H9 (cell line): ENCODE measurements at regions not wholly inside any gene's neighbourhood (a gene's known extent, or its start where the extent isn't known, plus 50 kb on each side); places are given as distances from the start of the nearest gene placed in this dataset.
"Not testable (repeated sequence)": the region's sequence is repeated elsewhere in the genome, so short reads cannot be mapped to it uniquely, and the experiment has no call there.

Experiments
- DNase-seq: peaks from one replicate; pipeline ENCODE4 v3.0.0-alpha.2; 2017
- H2AFZ ChIP-seq: one replicate; pipeline ENCODE4 v1.6.1; 2013; ENCODE audit warnings: mild to moderate bottlenecking, low read length, control low read depth, moderate library complexity
- H2AK5ac ChIP-seq: 2 replicates; pipeline ENCODE4 v1.6.1; 2013; ENCODE audit warnings: low read length, control low read depth, mixed read lengths; ENCODE audit not compliant: insufficient read length
- H2BK120ac ChIP-seq: one replicate; pipeline ENCODE4 v1.6.1; 2013; ENCODE audit warnings: low read depth, mild to moderate bottlenecking, low read length, control low read depth, inconsistent platforms; ENCODE audit not compliant: poor library complexity, severe bottlenecking
- H2BK12ac ChIP-seq: 2 replicates; pipeline ENCODE4 v1.6.1; 2013; ENCODE audit warnings: low read length, control low read depth, mixed read lengths, low read depth; ENCODE audit not compliant: insufficient read length
- H2BK15ac ChIP-seq: 2 replicates; pipeline ENCODE4 v1.6.1; 2013; ENCODE audit warnings: low read depth, low read length, control low read depth
- H2BK20ac ChIP-seq: one replicate; pipeline ENCODE4 v1.6.1; 2013; ENCODE audit warnings: low read depth, mild to moderate bottlenecking, low read length, control low read depth, inconsistent platforms; ENCODE audit not compliant: poor library complexity, severe bottlenecking
- H2BK5ac ChIP-seq: 2 replicates; pipeline ENCODE4 v1.6.1; 2013; ENCODE audit warnings: low read length, control low read depth, mixed read lengths; ENCODE audit not compliant: insufficient read length
- H3K14ac ChIP-seq: 2 replicates; pipeline ENCODE4 v1.6.1; 2013; ENCODE audit warnings: low read length, control low read depth; ENCODE audit not compliant: insufficient read depth
- H3K18ac ChIP-seq: 2 replicates; pipeline ENCODE4 v1.6.1; 2013; ENCODE audit warnings: low read depth, mild to moderate bottlenecking, mixed read lengths, low read length, control low read depth; ENCODE audit not compliant: insufficient read length
- H3K23ac ChIP-seq: 2 replicates; pipeline ENCODE4 v1.6.1; 2013; ENCODE audit warnings: low read length, control low read depth, mixed read lengths, low read depth; ENCODE audit not compliant: insufficient read length
- H3K23me2 ChIP-seq: 2 replicates; pipeline ENCODE4 v1.6.1; 2013; ENCODE audit warnings: low read depth, mild to moderate bottlenecking, mixed read lengths, low read length, control low read depth; ENCODE audit not compliant: insufficient read length, poor library complexity, severe bottlenecking
- H3K27ac ChIP-seq: 2 replicates; pipeline ENCODE4 v1.5.1; 2013; ENCODE audit warnings: low read length, control low read depth, mixed read lengths, low read depth; ENCODE audit not compliant: insufficient read length
- H3K27me3 ChIP-seq: 2 replicates; pipeline ENCODE4 v1.6.1; 2013; ENCODE audit warnings: low read length, control low read depth, inconsistent platforms; ENCODE audit not compliant: insufficient read depth
- H3K4ac ChIP-seq: 2 replicates; pipeline ENCODE4 v1.6.1; 2013; ENCODE audit warnings: low read depth, mild to moderate bottlenecking, control low read depth, inconsistent platforms, low read length, moderate library complexity
- H3K4me1 ChIP-seq: 2 replicates; pipeline ENCODE4 v1.6.1; 2013; ENCODE audit warnings: low read length, control low read depth, inconsistent platforms; ENCODE audit not compliant: insufficient read depth
- H3K4me2 ChIP-seq: 2 replicates; pipeline ENCODE4 v1.6.1; 2013; ENCODE audit warnings: low read length, control low read depth, mixed read lengths; ENCODE audit not compliant: insufficient read length, insufficient read depth
- H3K56ac ChIP-seq: 2 replicates; pipeline ENCODE4 v1.6.1; 2013; ENCODE audit warnings: low read depth, mild to moderate bottlenecking, mixed read lengths, low read length, control low read depth; ENCODE audit not compliant: insufficient read length
- H3K79me1 ChIP-seq: 2 replicates; pipeline ENCODE4 v1.6.1; 2013; ENCODE audit warnings: low read depth, mild to moderate bottlenecking, moderate library complexity, low read length, control low read depth, inconsistent platforms; ENCODE audit not compliant: insufficient read depth, poor library complexity, severe bottlenecking
- H3K79me2 ChIP-seq: 2 replicates; pipeline ENCODE4 v1.6.1; 2013; ENCODE audit warnings: low read length, control low read depth, inconsistent platforms; ENCODE audit not compliant: insufficient read depth
- H3K9ac ChIP-seq: 2 replicates; pipeline ENCODE4 v1.6.1; 2013; ENCODE audit warnings: low read length, control low read depth, mixed read lengths; ENCODE audit not compliant: insufficient read length; ENCODE audit errors: extremely low read depth
- H3K9me3 ChIP-seq: one replicate; pipeline ENCODE4 v1.6.1; 2013; ENCODE audit warnings: low read depth, low read length, inconsistent platforms; ENCODE audit not compliant: control insufficient read depth
- H3T11ph ChIP-seq: one replicate; pipeline ENCODE4 v1.6.1; 2013; ENCODE audit warnings: mild to moderate bottlenecking, low read length, control low read depth, inconsistent platforms
- H4K20me1 ChIP-seq: one replicate; pipeline ENCODE4 v1.6.1; 2013; ENCODE audit not compliant: control insufficient read depth, insufficient read length, insufficient read depth
- H4K5ac ChIP-seq: 2 replicates; pipeline ENCODE4 v1.6.1; 2013; ENCODE audit warnings: low read depth, mild to moderate bottlenecking, mixed read lengths, low read length, control low read depth; ENCODE audit not compliant: insufficient read length
- H4K8ac ChIP-seq: replicated peaks from 2 replicates; pipeline ENCODE4 v1.6.1; 2013; ENCODE audit warnings: low read length, control low read depth, mixed read lengths, low read depth; ENCODE audit not compliant: insufficient read length
- H4K91ac ChIP-seq: 2 replicates; pipeline ENCODE4 v1.6.1; 2013; ENCODE audit warnings: low read depth, mild to moderate bottlenecking, moderate library complexity, mixed read lengths, low read length, control low read depth; ENCODE audit not compliant: insufficient read length
- H3K27ac Mint-ChIP-seq, 3 experiments: 2 replicates in 2 of 3; 3 replicates in 1 of 3; pipeline ENCODE4 v1.8.0; 2020 to 2021; ENCODE audit warnings: mixed read lengths in 3 of 3, mild to moderate bottlenecking in 1 of 3, moderate library complexity in 1 of 3
- H3K27me3 Mint-ChIP-seq: 2 replicates; pipeline ENCODE4 v1.8.0; 2021; ENCODE audit warnings: low read depth, mild to moderate bottlenecking, moderate library complexity, mixed read lengths
- H3K36me3 Mint-ChIP-seq, 3 experiments: 2 replicates in 2 of 3; 3 replicates in 1 of 3; pipeline ENCODE4 v1.8.0; 2020 to 2021; ENCODE audit warnings: low read depth in 3 of 3, mixed read lengths in 3 of 3; ENCODE audit not compliant: insufficient read depth in 1 of 3
- H3K4me1 Mint-ChIP-seq, 2 experiments: 2 replicates each; pipeline ENCODE4 v1.8.0; 2020; ENCODE audit warnings: mixed read lengths in 2 of 2
- H3K4me3 Mint-ChIP-seq, 2 experiments: 2 replicates in 1 of 2; 3 replicates in 1 of 2; pipeline ENCODE4 v1.8.0; 2020 to 2021; ENCODE audit warnings: mild to moderate bottlenecking in 2 of 2, mixed read lengths in 2 of 2, moderate library complexity in 1 of 2
- H3K9me3 Mint-ChIP-seq, 2 experiments: 2 replicates in 1 of 2; 3 replicates in 1 of 2; pipeline ENCODE4 v1.8.0; 2020; ENCODE audit warnings: mild to moderate bottlenecking in 2 of 2, mixed read lengths in 2 of 2, moderate library complexity in 1 of 2
- WGBS: extraction: QIAGEN DNeasy Blood & Tissue Kit; methylation state at CpG from one replicate; pipeline ENCODE4 v1.1.7; 2013; ENCODE audit warnings: missing lambda C conversion rate, low lambda C conversion rate, mixed read lengths; ENCODE audit not compliant: insufficient read length; ENCODE audit errors: extremely low coverage; 5-methylcytosine and 5-hydroxymethylcytosine counted together
- TF ChIP-seq, protein P1 (sequence below): fragments of 200-600 bp; sonication (generic); conservative IDR thresholded peaks from 3 replicates; pipeline ENCODE4 v1.8.0; 2021; ENCODE audit warnings: antibody characterized with exemption, mild to moderate bottlenecking

DNA sequence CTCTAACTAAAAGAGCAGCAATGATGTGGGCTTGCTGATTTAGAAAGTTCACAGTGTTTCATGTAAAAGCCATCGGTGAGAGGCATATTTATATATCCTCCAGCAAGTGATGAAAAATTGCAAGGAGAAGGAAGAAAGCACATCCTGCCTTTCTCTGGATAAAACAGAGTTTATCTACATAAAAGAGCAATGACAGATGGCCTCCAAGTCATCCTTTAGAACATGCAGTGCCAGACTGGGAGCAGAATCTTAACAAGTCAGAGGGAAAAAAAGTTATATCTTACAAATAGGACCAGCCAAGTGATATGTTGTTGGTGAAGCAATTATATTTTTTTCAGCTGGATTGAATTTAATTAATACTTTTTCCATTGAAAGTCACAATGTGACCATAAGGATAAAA is 253.8 kb upstream of the MGMT start:
- Histone ChIP-seq H3K4ac (no peak overlapping the region), H3K27ac (no peak overlapping the region), H3K27me3 (no peaks in the 10 kb centered on the region), H3K56ac (no peak overlapping the region), H3K23me2 (no peaks in the 10 kb centered on the region), H2BK20ac (no peak overlapping the region), H2BK5ac (no peak overlapping the region), H4K91ac (no peak overlapping the region), H3K9me3 (no peaks in the 10 kb centered on the region), H2BK15ac (no peak overlapping the region), H3T11ph (no peak overlapping the region), H2BK120ac (no peak overlapping the region), H3K18ac (no peak overlapping the region), H3K14ac (no peak overlapping the region), H3K4me2 (no peak overlapping the region), H4K5ac (no peak overlapping the region), H3K79me1 (no peaks in the 10 kb centered on the region), H2AFZ (no peak overlapping the region), H4K8ac (no peak overlapping the region), H3K79me2 (no peaks in the 10 kb centered on the region; the same call in 1 of the 2 replicates), H2AK5ac (no peak overlapping the region), H3K9ac (no peak overlapping the region), H4K20me1 (no peaks in the 10 kb centered on the region), H3K4me1 (no peaks in the 10 kb centered on the region), H2BK12ac (no peak overlapping the region), H3K23ac (no peak overlapping the region)
- Mint-ChIP-seq H3K27ac (no peak overlapping the region), H3K9me3 (no peaks in the 10 kb centered on the region), H3K4me3 (no peak overlapping the region), H3K27me3 (no peaks in the 10 kb centered on the region; the same call in 1 of the 2 replicates), H3K36me3 (no peaks in the 10 kb centered on the region), H3K4me1 (no peaks in the 10 kb centered on the region)
- WGBS: no CpG with 5 or more reads among the region's 1 CpG
- TF ChIP-seq, protein P1, sequence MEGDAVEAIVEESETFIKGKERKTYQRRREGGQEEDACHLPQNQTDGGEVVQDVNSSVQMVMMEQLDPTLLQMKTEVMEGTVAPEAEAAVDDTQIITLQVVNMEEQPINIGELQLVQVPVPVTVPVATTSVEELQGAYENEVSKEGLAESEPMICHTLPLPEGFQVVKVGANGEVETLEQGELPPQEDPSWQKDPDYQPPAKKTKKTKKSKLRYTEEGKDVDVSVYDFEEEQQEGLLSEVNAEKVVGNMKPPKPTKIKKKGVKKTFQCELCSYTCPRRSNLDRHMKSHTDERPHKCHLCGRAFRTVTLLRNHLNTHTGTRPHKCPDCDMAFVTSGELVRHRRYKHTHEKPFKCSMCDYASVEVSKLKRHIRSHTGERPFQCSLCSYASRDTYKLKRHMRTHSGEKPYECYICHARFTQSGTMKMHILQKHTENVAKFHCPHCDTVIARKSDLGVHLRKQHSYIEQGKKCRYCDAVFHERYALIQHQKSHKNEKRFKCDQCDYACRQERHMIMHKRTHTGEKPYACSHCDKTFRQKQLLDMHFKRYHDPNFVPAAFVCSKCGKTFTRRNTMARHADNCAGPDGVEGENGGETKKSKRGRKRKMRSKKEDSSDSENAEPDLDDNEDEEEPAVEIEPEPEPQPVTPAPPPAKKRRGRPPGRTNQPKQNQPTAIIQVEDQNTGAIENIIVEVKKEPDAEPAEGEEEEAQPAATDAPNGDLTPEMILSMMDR: no peak
- DNase-seq: no peak

DNA sequence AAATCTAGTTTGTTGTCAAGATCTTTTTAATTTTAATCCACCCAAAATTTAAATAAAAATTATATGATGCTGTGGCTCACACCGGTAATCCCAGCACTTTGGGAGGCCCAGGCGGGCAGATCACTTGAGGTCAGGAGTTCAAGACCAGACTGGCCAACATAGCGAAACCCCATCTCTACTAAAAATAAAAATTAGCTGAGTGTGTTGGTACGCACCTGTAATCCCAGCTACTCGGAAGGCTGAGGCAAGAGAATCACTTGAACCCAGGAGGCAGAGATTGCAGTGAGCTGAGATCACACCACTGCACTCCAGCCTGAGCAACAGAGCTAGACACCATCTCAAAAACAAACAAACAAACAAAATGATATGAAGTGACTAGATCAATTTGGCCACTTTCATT is 253.0 kb upstream of the MGMT start:
- H3K9ac ChIP-seq, H2BK20ac ChIP-seq, H2BK120ac ChIP-seq, H3K18ac ChIP-seq, H2BK12ac ChIP-seq, H3K79me1 ChIP-seq, H2AK5ac ChIP-seq, H3T11ph ChIP-seq, H4K91ac ChIP-seq, H3K9me3 ChIP-seq, H3K79me2 ChIP-seq, H3K14ac ChIP-seq, H2BK5ac ChIP-seq, H3K27me3 ChIP-seq, H3K27ac ChIP-seq, H3K27me3 Mint-ChIP-seq, DNase-seq, H3K4me1 ChIP-seq, H2BK15ac ChIP-seq, H3K27ac Mint-ChIP-seq, H3K4me2 ChIP-seq, H3K4me3 Mint-ChIP-seq, H3K36me3 Mint-ChIP-seq, H3K23me2 ChIP-seq, H3K4me1 Mint-ChIP-seq, H2AFZ ChIP-seq, H3K4ac ChIP-seq, H3K56ac ChIP-seq, H3K23ac ChIP-seq, H4K20me1 ChIP-seq, H4K5ac ChIP-seq, H3K9me3 Mint-ChIP-seq, H4K8ac ChIP-seq: not testable (repeated sequence)
- no CpG with 5 or more reads among the region's 5 CpGs for WGBS
